WTC11 (cell line): ENCODE measurements at regions not wholly inside any gene's neighbourhood (a gene's known extent, or its start where the extent isn't known, plus 50 kb on each side); places are given as distances from the start of the nearest gene placed in this dataset.

Experiments used
- ATAC-seq: fragments of 200-7000 bp; cut with Tn5 transposase; 2 replicates; pipeline ENCODE4 v1.10.0; 2021; ENCODE audit warnings: mild to moderate bottlenecking, moderate library complexity
- CTCF ChIA-PET: fragments of 300-600 bp; sonication (Branson Sonifier 250); formaldehyde crosslinking; loops from one replicate; lab custom pipeline; 2021; ENCODE audit warnings: antibody characterized with exemption; lab: Charles Lee
- POLR2A ChIA-PET: fragments of 350-600 bp; sonication (Branson Sonifier 250); formaldehyde crosslinking; loops from one replicate; lab custom pipeline; 2021; ENCODE audit warnings: antibody characterized with exemption; lab: Charles Lee
- DNase-seq: peaks from one replicate; pipeline ENCODE4 v3.0.0; 2021; ENCODE audit warnings: low spot score
- H3K27ac Mint-ChIP-seq: 2 replicates; pipeline ENCODE4 v1.8.0; 2021; ENCODE audit warnings: mixed read lengths
- H3K27me3 Mint-ChIP-seq: 2 replicates; pipeline ENCODE4 v1.8.0; 2021; ENCODE audit warnings: low read depth, mild to moderate bottlenecking, moderate library complexity, mixed read lengths
- H3K36me3 Mint-ChIP-seq: 2 replicates; pipeline ENCODE4 v1.8.0; 2021; ENCODE audit warnings: mixed read lengths
- H3K4me1 Mint-ChIP-seq: 2 replicates; pipeline ENCODE4 v1.8.0; 2022; ENCODE audit warnings: mixed read lengths
- H3K4me3 Mint-ChIP-seq: 2 replicates; pipeline ENCODE4 v1.8.0; 2021; ENCODE audit warnings: mild to moderate bottlenecking, moderate library complexity, mixed read lengths
- H3K9me3 Mint-ChIP-seq: 2 replicates; pipeline ENCODE4 v1.8.0; 2021; ENCODE audit warnings: mixed read lengths
- AFF4 ChIP-seq: sonication (generic); formaldehyde crosslinking; IDR thresholded peaks from 2 replicates; pipeline ENCODE4 v1.8.1; 2023; ENCODE audit warnings: mild to moderate bottlenecking, missing genetic modification reagents, borderline replicate concordance
- CBFB ChIP-seq: sonication (generic); formaldehyde crosslinking; IDR thresholded peaks from 2 replicates; pipeline ENCODE4 v1.8.1; 2022; ENCODE audit warnings: mild to moderate bottlenecking, low read depth, missing genetic modification reagents
- CDX4 ChIP-seq: fragments of 250-450 bp; sonication (Bioruptor Pico); IDR thresholded peaks from 2 replicates; pipeline ENCODE4 v1.9.0; 2021; ENCODE audit warnings: moderate library complexity, mild to moderate bottlenecking, inconsistent platforms, borderline replicate concordance
- CREB1 ChIP-seq: sonication (generic); formaldehyde crosslinking; IDR thresholded peaks from 2 replicates; pipeline ENCODE4 v1.8.0; 2023; ENCODE audit warnings: mild to moderate bottlenecking, missing genetic modification reagents
- E2F5 ChIP-seq: sonication (generic); formaldehyde crosslinking; IDR thresholded peaks from 2 replicates; pipeline ENCODE4 v1.8.1; 2022; ENCODE audit warnings: mild to moderate bottlenecking, moderate library complexity, missing genetic modification reagents
- ELF4 ChIP-seq: sonication (generic); formaldehyde crosslinking; IDR thresholded peaks from 2 replicates; pipeline ENCODE4 v1.8.1; 2022; ENCODE audit warnings: low read depth, mild to moderate bottlenecking, moderate library complexity, missing genetic modification reagents
- GRHL2 ChIP-seq: fragments of 250-450 bp; sonication (Bioruptor Pico); IDR thresholded peaks from 2 replicates; pipeline ENCODE4 v1.8.0; 2022; ENCODE audit warnings: mild to moderate bottlenecking, moderate library complexity; ENCODE audit not compliant: insufficient replicate concordance, severe bottlenecking
- MAX ChIP-seq: sonication (generic); formaldehyde crosslinking; IDR thresholded peaks from 2 replicates; pipeline ENCODE4 v1.8.0; 2022; ENCODE audit warnings: mild to moderate bottlenecking, missing genetic modification reagents
- NFYB ChIP-seq: sonication (generic); formaldehyde crosslinking; conservative IDR thresholded peaks from 2 replicates; pipeline ENCODE4 v1.8.0; 2022; ENCODE audit warnings: low read depth, missing genetic modification reagents
- NR3C1 ChIP-seq: sonication (generic); formaldehyde crosslinking; conservative IDR thresholded peaks from 2 replicates; pipeline ENCODE4 v1.8.1; 2023; ENCODE audit warnings: low read depth, mild to moderate bottlenecking, missing genetic modification reagents
- SMAD4 ChIP-seq: sonication (generic); formaldehyde crosslinking; IDR thresholded peaks from 2 replicates; pipeline ENCODE4 v1.8.0; 2022; ENCODE audit warnings: mild to moderate bottlenecking, missing genetic modification reagents
- TP53 ChIP-seq: sonication (generic); formaldehyde crosslinking; IDR thresholded peaks from 2 replicates; pipeline ENCODE4 v1.8.1; 2023; ENCODE audit warnings: mild to moderate bottlenecking, missing genetic modification reagents
- USF2 ChIP-seq: sonication (generic); formaldehyde crosslinking; IDR thresholded peaks from 2 replicates; pipeline ENCODE4 v1.8.1; 2023; ENCODE audit warnings: mild to moderate bottlenecking, missing genetic modification reagents, moderate library complexity
- ZBTB43 ChIP-seq: sonication (generic); formaldehyde crosslinking; IDR thresholded peaks from 2 replicates; pipeline ENCODE4 v1.8.1; 2023; ENCODE audit warnings: mild to moderate bottlenecking, missing genetic modification reagents
- ZNF121 ChIP-seq: sonication (generic); formaldehyde crosslinking; IDR thresholded peaks from 2 replicates; pipeline ENCODE4 v1.8.0; 2023; ENCODE audit warnings: missing genetic modification reagents

GRCh38 chr6:56890066-56890465 is 64.8 kb upstream of the BEND6 start (continued):
- TF ChIP-seq ELF4, result no peak
- TF ChIP-seq MAX (CRISPR knock-in tag), result no peak
- TF ChIP-seq ZBTB43 (CRISPR knock-in tag), result no peak

- Mint-ChIP-seq H3K27ac (no peak overlapping the region), H3K4me1 (no peaks in the 10 kb centered on the region), H3K4me3 (no peak overlapping the region), H3K36me3 (peaks cover 4% of the 10 kb centered on the region), H3K9me3 (peaks cover 5% of the 10 kb centered on the region), H3K27me3 (no peaks in the 10 kb centered on the region)
- CTCF ChIA-PET, result no interaction called here
- POLR2A ChIA-PET, result no interaction called here
- ATAC-seq, result no peak
- DNase-seq, result no peak
- TF ChIP-seq SMAD4 (CRISPR knock-in tag), result no peak
Observed at GRCh38 chr6:56889492-56889891, 65.4 kb upstream of the BEND6 start.

GRCh38 chr6:56888687-56889086 is 66.2 kb upstream of the BEND6 start:
- H3K4me1 Mint-ChIP-seq, result no peaks in the 10 kb centered on the region

More at GRCh38 chr6:56888687-56889086, 66.2 kb upstream of the BEND6 start:
- ChIA-PET POLR2A (no interaction called here), CTCF (no interaction called here)
- no peaks in the 10 kb centered on the region for H3K27me3 Mint-ChIP-seq
- H3K9me3 Mint-ChIP-seq, result peaks cover 5% of the 10 kb centered on the region
- H3K4me3 Mint-ChIP-seq, result no peak overlapping the region
- DNase-seq (no peak), ATAC-seq (no peak)
- TF ChIP-seq AFF4 (CRISPR knock-in tag), result no peak
- no peak for TF ChIP-seq USF2 (CRISPR knock-in tag)
- no peak for TF ChIP-seq GRHL2 (CRISPR knock-in tag)
- TF ChIP-seq ZNF121 (CRISPR knock-in tag), result no peak
- TF ChIP-seq TP53, result no peak
- no peak for TF ChIP-seq CDX4
- no peak for TF ChIP-seq CREB1 (CRISPR knock-in tag)
- TF ChIP-seq E2F5 (CRISPR knock-in tag), result no peak
- TF ChIP-seq NFYB (CRISPR knock-in tag), result no peak
- no peak for TF ChIP-seq NR3C1 (CRISPR knock-in tag)
- no peak for TF ChIP-seq CBFB (CRISPR knock-in tag)
- no peak overlapping the region for H3K27ac Mint-ChIP-seq
- peaks cover 4% of the 10 kb centered on the region for H3K36me3 Mint-ChIP-seq
